A673 (cell line): ENCODE measurements at regions not wholly inside any gene's neighbourhood (a gene's known extent, or its start where the extent isn't known, plus 50 kb on each side); places are given as distances from the start of the nearest gene placed in this dataset.

ENCODE experiments used
- BruUV-seq: library from RNA; stranded (reverse); fragments of 400-500 nt; replicated peaks from 2 replicates; lab custom pipeline; 2021; lab: Mats Ljungman, UMichigan
- CTCF ChIA-PET: fragments of 300-600 bp; sonication (Branson Sonifier 250); formaldehyde crosslinking; loops from one replicate; lab custom pipeline; 2022; ENCODE audit warnings: antibody characterized with exemption; lab: Charles Lee
- POLR2A ChIA-PET: fragments of 300-600 bp; sonication (Branson Sonifier 250); formaldehyde crosslinking; loops from one replicate; lab custom pipeline; 2022; ENCODE audit warnings: antibody characterized with exemption; ENCODE audit not compliant: low non-redundant PET; lab: Charles Lee
- DNase-seq: peaks from one replicate; pipeline ENCODE4 v3.0.0-alpha.2; 2015; ENCODE audit warnings: low spot score
- H3K27ac ChIP-seq: fragments of 200-600 bp; sonication (generic); 2 replicates; pipeline ENCODE4 v1.5.1; 2016; ENCODE audit warnings: mixed run types, low read depth, mild to moderate bottlenecking, mixed read lengths, antibody characterized with exemption, low read length; ENCODE audit not compliant: poor library complexity, severe bottlenecking
- H3K27me3 ChIP-seq: fragments of 200-600 bp; sonication (generic); replicated peaks from 2 replicates; pipeline ENCODE4 v1.6.1; 2017; ENCODE audit warnings: mixed run types, low read depth, mild to moderate bottlenecking, mixed read lengths, antibody characterized with exemption, low read length; ENCODE audit not compliant: insufficient read depth, poor library complexity
- H3K36me3 ChIP-seq: fragments of 200-600 bp; sonication (generic); 2 replicates; pipeline ENCODE4 v1.6.1; 2016; ENCODE audit warnings: mixed run types, mild to moderate bottlenecking, mixed read lengths, antibody characterized with exemption, low read length; ENCODE audit not compliant: insufficient read depth, poor library complexity, severe bottlenecking
- H3K4me1 ChIP-seq: fragments of 200-600 bp; sonication (generic); 2 replicates; pipeline ENCODE4 v1.6.1; 2017; ENCODE audit warnings: mixed run types, mild to moderate bottlenecking, mixed read lengths, antibody characterized with exemption, low read length; ENCODE audit not compliant: insufficient read depth, poor library complexity, severe bottlenecking
- H3K4me3 ChIP-seq: fragments of 200-600 bp; sonication (generic); 2 replicates; pipeline ENCODE4 v1.5.1; 2016; ENCODE audit warnings: low read depth, mixed run types, mild to moderate bottlenecking, mixed read lengths, low read length; ENCODE audit not compliant: poor library complexity, severe bottlenecking
- H3K9me3 ChIP-seq: fragments of 200-600 bp; sonication (generic); 2 replicates; pipeline ENCODE4 v1.6.1; 2016; ENCODE audit warnings: mixed run types, low read depth, mild to moderate bottlenecking, mixed read lengths, antibody characterized with exemption, low read length; ENCODE audit not compliant: poor library complexity, severe bottlenecking
- EZH2 ChIP-seq: fragments of 200-600 bp; sonication (generic); IDR thresholded peaks from 2 replicates; pipeline ENCODE4 v1.6.1; 2017; ENCODE audit warnings: borderline replicate concordance, low read depth, mild to moderate bottlenecking, mixed read lengths, antibody characterized with exemption, low read length; ENCODE audit not compliant: poor library complexity, severe bottlenecking
- intact Hi-C: fragments of 100-400 bp; cut with micrococcal nuclease; formaldehyde crosslinking; loops from one replicate; pipeline ENCODE4 v1.10.0; 2022; ENCODE audit not compliant: unreplicated experiment
- TF ChIP-seq, protein P1 (sequence below): fragments of 300-800, 200-600 bp; sonication (generic); conservative IDR thresholded peaks from 2 replicates; pipeline ENCODE4 v1.5.1; 2017; ENCODE audit warnings: low read depth, mild to moderate bottlenecking, antibody characterized with exemption, low read length, moderate library complexity, mixed read lengths

DNA sequence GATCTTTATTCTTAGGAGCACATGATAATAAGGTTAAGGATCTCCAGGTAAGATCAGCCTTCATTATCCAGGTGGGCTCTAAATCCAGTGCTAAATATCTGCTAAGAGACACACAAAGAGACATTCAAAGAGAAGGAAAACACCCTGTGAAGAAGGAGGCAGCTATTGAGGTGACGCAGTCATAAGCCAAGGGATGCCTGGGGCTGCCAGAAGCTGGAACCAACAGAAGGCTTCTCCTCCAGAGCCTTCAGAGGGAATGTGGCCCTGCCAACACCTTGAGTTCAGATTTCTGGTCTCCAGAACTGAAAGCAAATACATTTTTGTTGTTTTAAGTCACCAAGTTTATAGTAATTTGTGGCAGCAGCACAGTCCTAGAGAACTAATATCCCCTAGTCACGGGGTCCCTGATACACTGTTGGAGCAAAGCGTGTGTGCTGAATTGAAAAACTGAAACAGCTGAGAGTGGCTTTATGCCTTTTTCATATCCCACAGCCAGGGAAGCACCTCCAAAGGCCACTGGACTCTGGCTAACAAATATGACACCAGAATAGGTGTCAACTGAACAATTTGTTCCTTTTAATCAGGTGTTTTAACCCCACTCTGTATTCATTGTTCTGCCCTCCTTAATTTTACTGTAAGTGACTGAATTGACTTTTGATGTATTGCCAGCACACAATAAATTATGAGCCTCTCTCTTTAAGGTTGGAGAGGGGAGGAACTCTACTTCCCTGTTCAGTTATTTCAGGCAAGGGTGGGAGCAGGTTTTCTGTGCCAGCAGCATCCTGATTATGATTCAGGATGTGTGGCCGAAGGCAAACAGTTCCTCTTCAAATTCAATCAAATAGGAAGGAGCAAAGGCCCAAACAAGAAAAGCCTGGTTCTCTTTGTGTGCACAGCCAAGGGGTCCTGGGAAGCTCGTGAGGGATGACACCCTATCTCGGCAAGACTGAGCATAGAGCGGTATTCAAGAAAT is 151.8 kb upstream of the HES1 start:
- Histone ChIP-seq H3K4me1 (peaks cover 22% of the 10 kb centered on the region), H3K27me3 (no peaks in the 10 kb centered on the region), H3K36me3 (no peaks in the 10 kb centered on the region), H3K9me3 (no peaks in the 10 kb centered on the region), H3K27ac (no peak overlapping the region), H3K4me3 (no peak overlapping the region)
- ChIA-PET POLR2A (no interaction called here), CTCF (interaction anchor here (0.6 kb wide), 1 partner anchor 329 kb away, joined by 3 read pairs; no protein-coding TSS in a partner anchor)
- TF ChIP-seq, protein P1, sequence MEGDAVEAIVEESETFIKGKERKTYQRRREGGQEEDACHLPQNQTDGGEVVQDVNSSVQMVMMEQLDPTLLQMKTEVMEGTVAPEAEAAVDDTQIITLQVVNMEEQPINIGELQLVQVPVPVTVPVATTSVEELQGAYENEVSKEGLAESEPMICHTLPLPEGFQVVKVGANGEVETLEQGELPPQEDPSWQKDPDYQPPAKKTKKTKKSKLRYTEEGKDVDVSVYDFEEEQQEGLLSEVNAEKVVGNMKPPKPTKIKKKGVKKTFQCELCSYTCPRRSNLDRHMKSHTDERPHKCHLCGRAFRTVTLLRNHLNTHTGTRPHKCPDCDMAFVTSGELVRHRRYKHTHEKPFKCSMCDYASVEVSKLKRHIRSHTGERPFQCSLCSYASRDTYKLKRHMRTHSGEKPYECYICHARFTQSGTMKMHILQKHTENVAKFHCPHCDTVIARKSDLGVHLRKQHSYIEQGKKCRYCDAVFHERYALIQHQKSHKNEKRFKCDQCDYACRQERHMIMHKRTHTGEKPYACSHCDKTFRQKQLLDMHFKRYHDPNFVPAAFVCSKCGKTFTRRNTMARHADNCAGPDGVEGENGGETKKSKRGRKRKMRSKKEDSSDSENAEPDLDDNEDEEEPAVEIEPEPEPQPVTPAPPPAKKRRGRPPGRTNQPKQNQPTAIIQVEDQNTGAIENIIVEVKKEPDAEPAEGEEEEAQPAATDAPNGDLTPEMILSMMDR: no peak
- TF ChIP-seq EZH2: no peak
- intact Hi-C loops: no loop called here
- no TSS peak for BruUV-seq
- no peak for DNase-seq

DNA sequence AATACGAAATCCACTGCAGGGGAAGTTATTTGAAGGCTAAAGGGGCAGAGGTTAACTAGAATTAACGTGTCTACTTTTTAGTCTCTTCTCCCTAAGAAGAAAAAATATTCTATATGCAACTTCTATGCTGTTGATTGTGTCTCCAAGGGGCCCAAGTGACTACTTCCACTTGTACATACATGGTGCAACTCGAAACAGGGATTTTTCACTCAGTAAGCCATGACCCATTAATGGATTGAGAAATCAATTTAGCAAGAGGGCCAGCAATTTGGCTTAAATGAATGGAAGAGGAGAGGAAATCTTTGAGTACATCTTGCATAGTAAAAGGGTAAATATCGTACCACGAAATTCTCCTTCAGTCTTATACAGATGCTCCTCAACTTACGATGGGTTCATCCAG is 151.1 kb upstream of the HES1 start:
- TF ChIP-seq EZH2: no peak
- TF ChIP-seq, protein P1: no peak
- DNase-seq: no peak
- H3K4me3 ChIP-seq: no peak overlapping the region
- no peaks in the 10 kb centered on the region for H3K9me3 ChIP-seq
- H3K27me3 ChIP-seq: no peaks in the 10 kb centered on the region
- H3K36me3 ChIP-seq: no peaks in the 10 kb centered on the region
- ChIA-PET POLR2A (no interaction called here), CTCF (no interaction called here)
- intact Hi-C loops: no loop called here
- peaks cover 22% of the 10 kb centered on the region for H3K4me1 ChIP-seq
- no peak overlapping the region for H3K27ac ChIP-seq
- no TSS peak for BruUV-seq

DNA sequence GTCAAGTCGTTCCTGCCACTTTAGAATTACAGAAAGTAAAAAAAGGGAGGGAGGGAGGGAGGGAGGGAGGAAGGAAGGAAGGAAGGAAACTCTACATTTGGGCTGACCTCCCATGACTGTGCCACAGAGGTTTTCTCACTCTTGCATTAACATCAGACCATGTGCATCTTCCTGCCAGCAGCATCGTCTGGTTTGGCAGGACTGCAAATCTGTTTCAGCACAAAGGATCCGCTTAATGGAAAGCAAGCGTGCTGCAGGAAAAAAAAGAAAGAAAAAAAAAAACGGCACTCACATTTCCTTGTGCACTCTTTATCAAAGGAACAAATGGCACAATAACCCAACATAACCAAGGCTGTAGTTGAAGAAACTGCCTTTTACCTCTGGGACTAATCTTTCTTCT is 148.8 kb upstream of the HES1 start:
- Histone ChIP-seq H3K9me3 (no peaks in the 10 kb centered on the region), H3K27ac (no peak overlapping the region), H3K4me1 (peaks cover 22% of the 10 kb centered on the region), H3K4me3 (no peak overlapping the region), H3K27me3 (no peaks in the 10 kb centered on the region), H3K36me3 (no peaks in the 10 kb centered on the region)
- DNase-seq: peak; percentile 72
- intact Hi-C loops: no loop called here
- CTCF ChIA-PET: no interaction called here
- TF ChIP-seq, protein P1: no peak
- no peak for TF ChIP-seq EZH2
- POLR2A ChIA-PET: no interaction called here
- no TSS peak for BruUV-seq
